ENCODE measurements at regions not wholly inside any gene's neighbourhood (a gene's known extent, or its start where the extent isn't known, plus 50 kb on each side); places are given as distances from the start of the nearest gene placed in this dataset.
"Not testable (repeated sequence)": the region's sequence is repeated elsewhere in the genome, so short reads cannot be mapped to it uniquely, and the experiment has no call there.

DNA sequence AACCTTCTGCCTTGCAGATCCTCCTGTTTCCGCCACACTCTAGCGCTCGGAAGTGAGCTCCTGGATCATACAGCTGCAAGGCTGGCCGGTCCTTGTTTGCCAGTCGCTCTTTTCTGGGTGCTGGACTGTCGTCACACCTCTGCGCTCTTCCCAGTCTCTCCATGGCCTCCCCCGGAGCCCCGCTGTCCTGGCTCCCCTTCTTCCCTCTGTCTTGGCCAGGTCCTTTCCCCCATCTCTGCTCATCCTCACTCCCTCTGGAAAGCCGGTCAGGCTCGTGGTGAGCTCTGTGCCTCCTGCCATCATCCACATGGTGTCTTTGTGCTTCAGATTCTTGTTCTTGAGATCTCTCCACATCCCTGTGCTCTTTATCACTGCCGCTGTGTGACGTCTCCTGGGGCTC is 91.6 kb downstream of the LGALS9B start:
- not testable (repeated sequence) for TF ChIP-seq FOXJ3 (CRISPR knock-in tag; IDR thresholded peaks at IDR 0.05; ENCODE audit: borderline replicate concordance); ZNF219 (CRISPR knock-in tag; IDR thresholded peaks at IDR 0.05; ENCODE audit: borderline replicate concordance); ELF4 (CRISPR knock-in tag; IDR thresholded peaks at IDR 0.05; ENCODE audit: low read depth); NFYB (CRISPR knock-in tag; conservative IDR thresholded peaks at IDR 0.05; ENCODE audit: low read depth); JUN (CRISPR knock-in tag; IDR thresholded peaks at IDR 0.05); NR1H2 (CRISPR knock-in tag; IDR thresholded peaks at IDR 0.05); SMAD3 (CRISPR knock-in tag; IDR thresholded peaks at IDR 0.05; ENCODE audit: borderline replicate concordance); FOXP1 (CRISPR knock-in tag; IDR thresholded peaks at IDR 0.05; ENCODE audit: borderline replicate concordance)
- TF ChIP-seq, protein P1, sequence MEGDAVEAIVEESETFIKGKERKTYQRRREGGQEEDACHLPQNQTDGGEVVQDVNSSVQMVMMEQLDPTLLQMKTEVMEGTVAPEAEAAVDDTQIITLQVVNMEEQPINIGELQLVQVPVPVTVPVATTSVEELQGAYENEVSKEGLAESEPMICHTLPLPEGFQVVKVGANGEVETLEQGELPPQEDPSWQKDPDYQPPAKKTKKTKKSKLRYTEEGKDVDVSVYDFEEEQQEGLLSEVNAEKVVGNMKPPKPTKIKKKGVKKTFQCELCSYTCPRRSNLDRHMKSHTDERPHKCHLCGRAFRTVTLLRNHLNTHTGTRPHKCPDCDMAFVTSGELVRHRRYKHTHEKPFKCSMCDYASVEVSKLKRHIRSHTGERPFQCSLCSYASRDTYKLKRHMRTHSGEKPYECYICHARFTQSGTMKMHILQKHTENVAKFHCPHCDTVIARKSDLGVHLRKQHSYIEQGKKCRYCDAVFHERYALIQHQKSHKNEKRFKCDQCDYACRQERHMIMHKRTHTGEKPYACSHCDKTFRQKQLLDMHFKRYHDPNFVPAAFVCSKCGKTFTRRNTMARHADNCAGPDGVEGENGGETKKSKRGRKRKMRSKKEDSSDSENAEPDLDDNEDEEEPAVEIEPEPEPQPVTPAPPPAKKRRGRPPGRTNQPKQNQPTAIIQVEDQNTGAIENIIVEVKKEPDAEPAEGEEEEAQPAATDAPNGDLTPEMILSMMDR (IDR thresholded peaks at IDR 0.05): not testable (repeated sequence)
- TF ChIP-seq, protein P2, sequence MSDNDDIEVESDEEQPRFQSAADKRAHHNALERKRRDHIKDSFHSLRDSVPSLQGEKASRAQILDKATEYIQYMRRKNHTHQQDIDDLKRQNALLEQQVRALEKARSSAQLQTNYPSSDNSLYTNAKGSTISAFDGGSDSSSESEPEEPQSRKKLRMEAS (CRISPR knock-in tag; IDR thresholded peaks at IDR 0.05): not testable (repeated sequence)
- TF ChIP-seq, protein P3, sequence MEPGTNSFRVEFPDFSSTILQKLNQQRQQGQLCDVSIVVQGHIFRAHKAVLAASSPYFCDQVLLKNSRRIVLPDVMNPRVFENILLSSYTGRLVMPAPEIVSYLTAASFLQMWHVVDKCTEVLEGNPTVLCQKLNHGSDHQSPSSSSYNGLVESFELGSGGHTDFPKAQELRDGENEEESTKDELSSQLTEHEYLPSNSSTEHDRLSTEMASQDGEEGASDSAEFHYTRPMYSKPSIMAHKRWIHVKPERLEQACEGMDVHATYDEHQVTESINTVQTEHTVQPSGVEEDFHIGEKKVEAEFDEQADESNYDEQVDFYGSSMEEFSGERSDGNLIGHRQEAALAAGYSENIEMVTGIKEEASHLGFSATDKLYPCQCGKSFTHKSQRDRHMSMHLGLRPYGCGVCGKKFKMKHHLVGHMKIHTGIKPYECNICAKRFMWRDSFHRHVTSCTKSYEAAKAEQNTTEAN (CRISPR knock-in tag; IDR thresholded peaks at IDR 0.05): not testable (repeated sequence)
- TF ChIP-seq, protein P4, sequence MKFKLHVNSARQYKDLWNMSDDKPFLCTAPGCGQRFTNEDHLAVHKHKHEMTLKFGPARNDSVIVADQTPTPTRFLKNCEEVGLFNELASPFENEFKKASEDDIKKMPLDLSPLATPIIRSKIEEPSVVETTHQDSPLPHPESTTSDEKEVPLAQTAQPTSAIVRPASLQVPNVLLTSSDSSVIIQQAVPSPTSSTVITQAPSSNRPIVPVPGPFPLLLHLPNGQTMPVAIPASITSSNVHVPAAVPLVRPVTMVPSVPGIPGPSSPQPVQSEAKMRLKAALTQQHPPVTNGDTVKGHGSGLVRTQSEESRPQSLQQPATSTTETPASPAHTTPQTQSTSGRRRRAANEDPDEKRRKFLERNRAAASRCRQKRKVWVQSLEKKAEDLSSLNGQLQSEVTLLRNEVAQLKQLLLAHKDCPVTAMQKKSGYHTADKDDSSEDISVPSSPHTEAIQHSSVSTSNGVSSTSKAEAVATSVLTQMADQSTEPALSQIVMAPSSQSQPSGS (CRISPR knock-in tag; IDR thresholded peaks at IDR 0.05; ENCODE audit: borderline replicate concordance, low read depth): not testable (repeated sequence)
- TF ChIP-seq, protein P5, sequence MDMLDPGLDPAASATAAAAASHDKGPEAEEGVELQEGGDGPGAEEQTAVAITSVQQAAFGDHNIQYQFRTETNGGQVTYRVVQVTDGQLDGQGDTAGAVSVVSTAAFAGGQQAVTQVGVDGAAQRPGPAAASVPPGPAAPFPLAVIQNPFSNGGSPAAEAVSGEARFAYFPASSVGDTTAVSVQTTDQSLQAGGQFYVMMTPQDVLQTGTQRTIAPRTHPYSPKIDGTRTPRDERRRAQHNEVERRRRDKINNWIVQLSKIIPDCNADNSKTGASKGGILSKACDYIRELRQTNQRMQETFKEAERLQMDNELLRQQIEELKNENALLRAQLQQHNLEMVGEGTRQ (CRISPR knock-in tag; IDR thresholded peaks at IDR 0.05): not testable (repeated sequence)
- TF ChIP-seq, protein P6, sequence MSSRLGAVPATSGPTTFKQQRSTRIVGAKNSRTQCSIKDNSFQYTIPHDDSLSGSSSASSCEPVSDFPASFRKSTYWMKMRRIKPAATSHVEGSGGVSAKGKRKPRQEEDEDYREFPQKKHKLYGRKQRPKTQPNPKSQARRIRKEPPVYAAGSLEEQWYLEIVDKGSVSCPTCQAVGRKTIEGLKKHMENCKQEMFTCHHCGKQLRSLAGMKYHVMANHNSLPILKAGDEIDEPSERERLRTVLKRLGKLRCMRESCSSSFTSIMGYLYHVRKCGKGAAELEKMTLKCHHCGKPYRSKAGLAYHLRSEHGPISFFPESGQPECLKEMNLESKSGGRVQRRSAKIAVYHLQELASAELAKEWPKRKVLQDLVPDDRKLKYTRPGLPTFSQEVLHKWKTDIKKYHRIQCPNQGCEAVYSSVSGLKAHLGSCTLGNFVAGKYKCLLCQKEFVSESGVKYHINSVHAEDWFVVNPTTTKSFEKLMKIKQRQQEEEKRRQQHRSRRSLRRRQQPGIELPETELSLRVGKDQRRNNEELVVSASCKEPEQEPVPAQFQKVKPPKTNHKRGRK (CRISPR knock-in tag; IDR thresholded peaks at IDR 0.05; ENCODE audit: borderline replicate concordance): not testable (repeated sequence)

All from WTC11 (cell line).